Keratinocyte (primary cell): ENCODE measurements at regions not wholly inside any gene's neighbourhood (a gene's known extent, or its start where the extent isn't known, plus 50 kb on each side); places are given as distances from the start of the nearest gene placed in this dataset.

Experiments used
- DNase-seq: peaks from one replicate; pipeline ENCODE4 v3.0.0-alpha.2; 2011; ENCODE audit warnings: low read depth, missing footprints, low spot score
- FAIRE-seq: peaks from 2 replicates; lab custom pipeline; 2011; peaks lifted over from hg19 to GRCh38; lab: Jason Lieb, UNC
- H2AFZ ChIP-seq: 2 replicates; pipeline ENCODE4 v1.6.0; 2012; ENCODE audit warnings: low read length, control low read depth, inconsistent platforms; ENCODE audit not compliant: control insufficient read depth
- H3K27ac ChIP-seq: 2 replicates; pipeline ENCODE4 v1.5.1; 2011; ENCODE audit warnings: low read length; ENCODE audit not compliant: control insufficient read depth, insufficient read depth
- H3K27me3 ChIP-seq: 3 replicates; pipeline ENCODE4 v1.6.0; 2011; ENCODE audit warnings: low read length; ENCODE audit not compliant: control insufficient read depth, insufficient read depth; ENCODE audit errors: extremely low read depth
- H3K36me3 ChIP-seq, 2 experiments: 2 replicates in 1 of 2; 3 replicates in 1 of 2; pipeline ENCODE4 v1.5.1; 2011; ENCODE audit warnings: low read length in 2 of 2, mild to moderate bottlenecking in 1 of 2; ENCODE audit not compliant: control insufficient read depth in 2 of 2, insufficient read depth in 2 of 2; ENCODE audit errors: extremely low read depth in 1 of 2
- H3K4me1 ChIP-seq: 3 replicates; pipeline ENCODE4 v1.5.1; 2011; ENCODE audit warnings: low read length; ENCODE audit not compliant: control insufficient read depth, insufficient read depth; ENCODE audit errors: extremely low read depth
- H3K4me2 ChIP-seq: 3 replicates; pipeline ENCODE4 v1.6.0; 2011; ENCODE audit warnings: low read depth, low read length; ENCODE audit not compliant: control insufficient read depth, insufficient read depth; ENCODE audit errors: extremely low read depth
- H3K4me3 ChIP-seq, 3 experiments: fragments of 200-600 bp in 1 of 3; sonication (generic) in 1 of 3; 2 replicates in 2 of 3; 3 replicates in 1 of 3; pipeline ENCODE4 v1.5.1; 2011 to 2016; ENCODE audit warnings: low read length in 3 of 3, mild to moderate bottlenecking in 3 of 3, control low read depth in 2 of 3, inconsistent platforms in 1 of 3, low read depth in 1 of 3, mixed read lengths in 1 of 3, mixed run types in 1 of 3, moderate library complexity in 1 of 3; ENCODE audit not compliant: control insufficient read depth in 2 of 3, insufficient read depth in 2 of 3; ENCODE audit errors: extremely low read depth in 1 of 3
- H3K79me2 ChIP-seq: 2 replicates; pipeline ENCODE4 v1.6.0; 2012; ENCODE audit warnings: low read length; ENCODE audit not compliant: control insufficient read depth, insufficient read depth
- H3K9ac ChIP-seq: 3 replicates; pipeline ENCODE4 v1.6.0; 2011; ENCODE audit warnings: low read length; ENCODE audit not compliant: control insufficient read depth, insufficient read depth; ENCODE audit errors: extremely low read depth
- H3K9me1 ChIP-seq: 3 replicates; pipeline ENCODE4 v1.6.0; 2011; ENCODE audit warnings: low read length; ENCODE audit not compliant: control insufficient read depth, insufficient read depth; ENCODE audit errors: extremely low read depth
- H3K9me3 ChIP-seq: 2 replicates; pipeline ENCODE4 v1.5.1; 2012; ENCODE audit warnings: low read depth, low read length; ENCODE audit not compliant: control insufficient read depth
- H4K20me1 ChIP-seq: 3 replicates; pipeline ENCODE4 v1.6.0; 2011; ENCODE audit warnings: low read length; ENCODE audit not compliant: control insufficient read depth, insufficient read depth; ENCODE audit errors: extremely low read depth
- EZH2 ChIP-seq: IDR thresholded peaks from one replicate; pipeline ENCODE4 v1.6.1; 2012; ENCODE audit warnings: inconsistent platforms, mild to moderate bottlenecking, low read length, moderate library complexity
- dilution Hi-C: fragments of 300-500 bp; cut with MboI; formaldehyde crosslinking; loops from one replicate; pipeline ENCODE4 v1.7.0; 2020; ENCODE audit warnings: low sequenced_read_pairs; ENCODE audit not compliant: extremely low pct_ligation_motif_present
- TF ChIP-seq, protein P1 (sequence below), 3 experiments: IDR thresholded peaks in 1 of 3; conservative IDR thresholded peaks in 1 of 3; optimal IDR thresholded peaks in 1 of 3; 2 replicates in 2 of 3; 3 replicates in 1 of 3; pipeline versions ENCODE3 to v1.5.1; 2011; ENCODE audit warnings: low read length in 3 of 3, mild to moderate bottlenecking in 3 of 3, moderate library complexity in 2 of 3, control low read depth in 1 of 3, inconsistent platforms in 1 of 3; ENCODE audit not compliant: insufficient read depth in 2 of 3; ENCODE audit errors: extremely low read depth in 1 of 3

DNA sequence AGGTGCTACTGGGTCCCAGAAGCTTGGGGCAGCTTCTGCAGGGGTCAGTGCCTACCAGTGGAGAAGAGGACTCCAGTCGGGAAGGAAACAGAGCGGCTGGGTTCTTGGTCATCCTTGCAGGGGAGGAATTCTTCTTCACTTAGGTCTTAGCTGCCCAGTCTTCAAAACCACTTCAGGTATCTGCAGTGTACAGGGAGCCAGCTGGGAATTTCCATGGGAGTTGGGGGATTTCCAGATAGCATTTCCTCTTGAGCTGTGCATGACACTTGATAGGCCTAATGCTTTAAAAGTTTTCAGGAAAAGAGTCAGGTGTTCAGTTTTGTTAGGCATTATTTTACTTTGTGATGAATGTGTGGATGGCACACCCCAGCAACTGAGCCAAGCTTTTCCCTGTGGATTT lies 58.1 kb upstream of the ENPP6 start:
- no peaks in the 10 kb centered on the region for H3K9me1 ChIP-seq
- no peaks in the 10 kb centered on the region for H4K20me1 ChIP-seq
- H3K27me3 ChIP-seq, result no peaks in the 10 kb centered on the region
- H3K79me2 ChIP-seq, result no peaks in the 10 kb centered on the region
- TF ChIP-seq, protein P1, sequence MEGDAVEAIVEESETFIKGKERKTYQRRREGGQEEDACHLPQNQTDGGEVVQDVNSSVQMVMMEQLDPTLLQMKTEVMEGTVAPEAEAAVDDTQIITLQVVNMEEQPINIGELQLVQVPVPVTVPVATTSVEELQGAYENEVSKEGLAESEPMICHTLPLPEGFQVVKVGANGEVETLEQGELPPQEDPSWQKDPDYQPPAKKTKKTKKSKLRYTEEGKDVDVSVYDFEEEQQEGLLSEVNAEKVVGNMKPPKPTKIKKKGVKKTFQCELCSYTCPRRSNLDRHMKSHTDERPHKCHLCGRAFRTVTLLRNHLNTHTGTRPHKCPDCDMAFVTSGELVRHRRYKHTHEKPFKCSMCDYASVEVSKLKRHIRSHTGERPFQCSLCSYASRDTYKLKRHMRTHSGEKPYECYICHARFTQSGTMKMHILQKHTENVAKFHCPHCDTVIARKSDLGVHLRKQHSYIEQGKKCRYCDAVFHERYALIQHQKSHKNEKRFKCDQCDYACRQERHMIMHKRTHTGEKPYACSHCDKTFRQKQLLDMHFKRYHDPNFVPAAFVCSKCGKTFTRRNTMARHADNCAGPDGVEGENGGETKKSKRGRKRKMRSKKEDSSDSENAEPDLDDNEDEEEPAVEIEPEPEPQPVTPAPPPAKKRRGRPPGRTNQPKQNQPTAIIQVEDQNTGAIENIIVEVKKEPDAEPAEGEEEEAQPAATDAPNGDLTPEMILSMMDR (optimal IDR thresholded peaks at IDR 0.05 in 1 of 3, IDR thresholded peaks at IDR 0.05 in 1 of 3, conservative IDR thresholded peaks at IDR 0.05 in 1 of 3; ENCODE audit: extremely low read depth in 1 of 3, insufficient read depth in 2 of 3, low read length in 3 of 3), result no peak
- TF ChIP-seq EZH2, result no peak
- H3K4me3 ChIP-seq, result no peak overlapping the region
- FAIRE-seq (no peak), DNase-seq (no peak)
- dilution Hi-C loops, result no loop called here
- H3K4me1 ChIP-seq, result no peaks in the 10 kb centered on the region
- H3K9ac ChIP-seq, result no peak overlapping the region
- no peak overlapping the region for H2AFZ ChIP-seq
- peaks cover 2% of the 10 kb centered on the region for H3K9me3 ChIP-seq
- H3K27ac ChIP-seq, result no peak overlapping the region
- H3K4me2 ChIP-seq, result no peak overlapping the region
- H3K36me3 ChIP-seq, result no peaks in the 10 kb centered on the region

DNA sequence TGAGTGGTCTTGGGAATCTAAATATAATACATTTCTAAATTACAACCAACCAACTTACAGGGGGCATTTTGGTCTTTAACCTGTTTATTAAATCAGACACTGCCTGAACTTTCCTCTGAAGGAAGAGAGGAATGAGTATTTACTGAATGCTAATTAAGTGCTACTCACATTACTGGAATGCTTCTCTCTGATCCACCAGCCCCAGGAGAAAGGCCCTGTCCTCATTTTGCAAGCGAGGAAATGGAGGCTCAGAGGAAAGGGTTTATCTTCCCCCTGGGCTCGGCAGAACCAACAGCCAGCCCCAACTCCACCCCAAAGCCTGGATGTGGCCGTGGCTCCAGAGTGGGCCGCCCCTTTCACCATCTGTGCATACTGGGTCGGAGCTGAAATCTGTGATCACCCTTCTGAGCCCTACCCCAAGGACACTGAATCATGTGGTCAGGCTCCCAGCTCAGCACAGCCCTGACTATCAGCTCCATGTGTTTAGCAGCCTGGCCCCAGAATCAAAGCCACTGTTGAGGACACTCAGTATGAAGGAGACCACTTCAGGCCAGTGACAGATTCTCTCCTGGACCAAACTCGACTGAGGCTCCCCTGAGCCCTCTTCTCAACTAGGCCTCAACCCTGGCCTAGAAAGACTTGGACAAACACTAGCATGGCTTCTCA lies 56.7 kb upstream of the ENPP6 start:
- Histone ChIP-seq H3K9me1 (no peaks in the 10 kb centered on the region), H3K4me3 (no peak overlapping the region), H2AFZ (no peak overlapping the region), H3K9me3 (peaks cover 2% of the 10 kb centered on the region), H3K27ac (no peak overlapping the region), H4K20me1 (no peaks in the 10 kb centered on the region), H3K9ac (no peak overlapping the region), H3K79me2 (no peaks in the 10 kb centered on the region), H3K27me3 (no peaks in the 10 kb centered on the region), H3K4me1 (no peaks in the 10 kb centered on the region), H3K4me2 (no peak overlapping the region), H3K36me3 (no peaks in the 10 kb centered on the region)
- dilution Hi-C loops, result no loop called here
- TF ChIP-seq EZH2, result no peak
- TF ChIP-seq, protein P1 (optimal IDR thresholded peaks at IDR 0.05 in 1 of 3, IDR thresholded peaks at IDR 0.05 in 1 of 3, conservative IDR thresholded peaks at IDR 0.05 in 1 of 3; ENCODE audit: extremely low read depth in 1 of 3, insufficient read depth in 2 of 3, low read length in 3 of 3), result no peak
- no peak for DNase-seq
- FAIRE-seq, result no peak
